IMR-90 (cell line): ENCODE measurements at regions not wholly inside any gene's neighbourhood (a gene's known extent, or its start where the extent isn't known, plus 50 kb on each side); places are given as distances from the start of the nearest gene placed in this dataset.

ENCODE experiments used
- ATAC-seq: fragments of 200-7000 bp; cut with Tn5 transposase; 2 replicates; pipeline ENCODE4 v1.9.1; 2020; ENCODE audit warnings: low read depth, mild to moderate bottlenecking, moderate library complexity
- BruUV-seq: library from RNA; stranded (reverse); fragments of 400-500 nt; replicated peaks from 2 replicates; lab custom pipeline; 2021; lab: Mats Ljungman, UMichigan
- CTCF ChIA-PET: fragments of 300-600 bp; formaldehyde crosslinking; extraction: SDS; loops from one replicate; lab custom pipeline; 2021; ENCODE audit warnings: antibody characterized with exemption; lab: Yijun Ruan, JAX
- POLR2A ChIA-PET: fragments of 300-600 bp; sonication (Branson Sonifier 250); formaldehyde crosslinking; loops from one replicate; lab custom pipeline; 2022; ENCODE audit warnings: antibody characterized with exemption; ENCODE audit not compliant: unreplicated experiment; lab: Charles Lee
- DNase-seq: peaks from one replicate; pipeline ENCODE4 v3.0.0; 2013
- H2AFZ ChIP-seq: replicated peaks from 2 replicates; pipeline ENCODE3; 2013; ENCODE audit warnings: low read length, mild to moderate bottlenecking; ENCODE audit not compliant: poor library complexity
- H2AK5ac ChIP-seq: 2 replicates; pipeline ENCODE4 v1.6.1; 2013; ENCODE audit warnings: low read depth, low read length, inconsistent platforms
- H2AK9ac ChIP-seq: replicated peaks from 2 replicates; pipeline ENCODE3; 2013; ENCODE audit warnings: mild to moderate bottlenecking, low read depth, low read length, moderate library complexity; ENCODE audit not compliant: poor library complexity
- H2BK120ac ChIP-seq: 2 replicates; pipeline ENCODE4 v1.6.1; 2013; ENCODE audit warnings: low read depth, low read length, inconsistent platforms
- H2BK15ac ChIP-seq: 3 replicates; pipeline ENCODE4 v1.6.1; 2013; ENCODE audit warnings: low read depth, low read length, inconsistent platforms
- H2BK20ac ChIP-seq: 2 replicates; pipeline ENCODE4 v1.6.1; 2013; ENCODE audit warnings: low read depth, mild to moderate bottlenecking, inconsistent platforms, low read length, moderate library complexity
- H2BK5ac ChIP-seq: 2 replicates; pipeline ENCODE4 v1.6.1; 2013; ENCODE audit warnings: mild to moderate bottlenecking, low read depth, low read length, inconsistent platforms; ENCODE audit not compliant: poor library complexity, severe bottlenecking
- H3K14ac ChIP-seq: replicated peaks from 2 replicates; pipeline ENCODE4 v1.6.1; 2013; ENCODE audit warnings: low read depth, low read length, inconsistent platforms
- H3K18ac ChIP-seq: 2 replicates; pipeline ENCODE4 v1.6.1; 2013; ENCODE audit warnings: low read depth, low read length, control low read depth
- H3K23ac ChIP-seq: 2 replicates; pipeline ENCODE4 v1.6.1; 2013; ENCODE audit warnings: low read depth, low read length, inconsistent platforms
- H3K27ac ChIP-seq: 2 replicates; pipeline ENCODE4 v1.5.1; 2013; ENCODE audit warnings: mild to moderate bottlenecking, control low read depth, low read length; ENCODE audit not compliant: insufficient read depth
- H3K27me3 ChIP-seq: 2 replicates; pipeline ENCODE4 v1.6.1; 2013; ENCODE audit warnings: low read length; ENCODE audit not compliant: control insufficient read depth, insufficient read depth
- H3K36me3 ChIP-seq: 2 replicates; pipeline ENCODE4 v1.6.1; 2013; ENCODE audit warnings: low read length, mixed read lengths; ENCODE audit not compliant: control insufficient read depth, insufficient read depth
- H3K4ac ChIP-seq: 2 replicates; pipeline ENCODE4 v1.6.1; 2013; ENCODE audit warnings: low read depth, low read length, inconsistent platforms
- H3K4me1 ChIP-seq: 2 replicates; pipeline ENCODE4 v1.6.1; 2013; ENCODE audit warnings: low read length, mixed read lengths; ENCODE audit not compliant: control insufficient read depth, insufficient read depth
- H3K4me2 ChIP-seq: 2 replicates; pipeline ENCODE4 v1.6.1; 2013; ENCODE audit warnings: low read depth, mild to moderate bottlenecking, control low read depth, low read length, moderate library complexity
- H3K4me3 ChIP-seq: 2 replicates; pipeline ENCODE4 v1.5.1; 2013; ENCODE audit warnings: low read depth, mild to moderate bottlenecking, control low read depth, low read length, moderate library complexity; ENCODE audit not compliant: insufficient read depth
- H3K56ac ChIP-seq: 2 replicates; pipeline ENCODE4 v1.6.1; 2013; ENCODE audit warnings: low read length, inconsistent platforms; ENCODE audit not compliant: insufficient read depth; ENCODE audit errors: extremely low read depth
- H3K79me1 ChIP-seq, 2 experiments: 2 replicates each; pipeline ENCODE4 v1.6.1; 2013; ENCODE audit warnings: low read length in 2 of 2, inconsistent platforms in 1 of 2, low read depth in 1 of 2
- H3K9ac ChIP-seq: 2 replicates; pipeline ENCODE4 v1.6.1; 2013; ENCODE audit warnings: low read depth, low read length, control low read depth
- H3K9me1 ChIP-seq: 2 replicates; pipeline ENCODE4 v1.6.1; 2013; ENCODE audit warnings: low read length, inconsistent platforms; ENCODE audit not compliant: insufficient read depth
- H3K9me3 ChIP-seq: 2 replicates; pipeline ENCODE4 v1.6.1; 2013; ENCODE audit warnings: low read length; ENCODE audit not compliant: control insufficient read depth, insufficient read depth
- H4K20me1 ChIP-seq: 2 replicates; pipeline ENCODE4 v1.6.1; 2013; ENCODE audit warnings: low read length, inconsistent platforms; ENCODE audit not compliant: insufficient read depth
- H4K5ac ChIP-seq: 2 replicates; pipeline ENCODE4 v1.6.1; 2013; ENCODE audit warnings: mild to moderate bottlenecking, low read depth, low read length, control low read depth
- H4K8ac ChIP-seq, 2 experiments: 2 replicates each; pipeline ENCODE4 v1.6.1; 2013; ENCODE audit warnings: low read depth in 2 of 2, low read length in 2 of 2, control low read depth in 1 of 2, inconsistent platforms in 1 of 2
- H4K91ac ChIP-seq: 2 replicates; pipeline ENCODE4 v1.6.1; 2013; ENCODE audit warnings: low read depth, low read length, inconsistent platforms; ENCODE audit not compliant: insufficient read depth
- BHLHE40 ChIP-seq: fragments of 150-350 bp; IDR thresholded peaks from 2 replicates; pipeline ENCODE4 v1.6.1; 2016; ENCODE audit warnings: mild to moderate bottlenecking, low read depth, low read length
- FOS ChIP-seq: fragments of 150-350 bp; IDR thresholded peaks from 2 replicates; pipeline ENCODE4 v1.6.1; 2016; ENCODE audit warnings: low read depth, low read length
- MAFK ChIP-seq: IDR thresholded peaks from 2 replicates; pipeline ENCODE4 v1.6.1; 2012; ENCODE audit warnings: low read depth, low read length, improper control_type of control experiment
- MXI1 ChIP-seq: IDR thresholded peaks from 2 replicates; pipeline ENCODE4 v1.6.1; 2012; ENCODE audit warnings: low read depth, mild to moderate bottlenecking, low read length, moderate library complexity, borderline replicate concordance
- NFE2L2 ChIP-seq: fragments of 150-350 bp; IDR thresholded peaks from 2 replicates; pipeline ENCODE4 v1.6.1; 2016; ENCODE audit warnings: low read depth, mild to moderate bottlenecking, low read length
- POLR2A ChIP-seq: IDR thresholded peaks from 2 replicates; pipeline ENCODE4 v1.6.1; 2012; ENCODE audit warnings: mild to moderate bottlenecking, low read depth, low read length
- RAD21 ChIP-seq: IDR thresholded peaks from 2 replicates; pipeline ENCODE4 v1.6.1; 2012; ENCODE audit warnings: low read length, improper control_type of control experiment
- RCOR1 ChIP-seq: IDR thresholded peaks from 2 replicates; pipeline ENCODE4 v1.6.1; 2012; ENCODE audit warnings: mild to moderate bottlenecking, low read length, improper control_type of control experiment; ENCODE audit not compliant: insufficient replicate concordance
- RFX5 ChIP-seq: IDR thresholded peaks from 2 replicates; pipeline ENCODE4 v1.8.0; 2012; ENCODE audit warnings: low read depth, mild to moderate bottlenecking, low read length, moderate library complexity
- SMC3 ChIP-seq: fragments of 150-350 bp; IDR thresholded peaks from 2 replicates; pipeline ENCODE4 v1.6.1; 2016; ENCODE audit warnings: low read depth, mild to moderate bottlenecking, antibody characterized with exemption, low read length, moderate library complexity
- WGBS, 2 experiments: methylation state at CpG; one replicate each; pipeline versions ENCODE4 v1.1.5 to v1.1.7; 2013; ENCODE audit warnings: missing lambda C conversion rate in 2 of 2; ENCODE audit not compliant: insufficient read length in 1 of 2; ENCODE audit errors: extremely low coverage in 2 of 2; 5-methylcytosine and 5-hydroxymethylcytosine counted together
- dilution Hi-C: fragments of 300-500 bp; cut with HindIII; formaldehyde crosslinking; loops from one replicate; pipeline ENCODE4 v1.14.3; 2018; ENCODE audit warnings: low sequenced_read_pairs; ENCODE audit not compliant: unreplicated experiment
- in situ Hi-C: fragments of 300-500 bp; cut with MboI; formaldehyde crosslinking; loops from 3 replicates; pipeline ENCODE4 v1.14.3; 2019; ENCODE audit warnings: low sequenced_read_pairs, inconsistent platforms, mixed read lengths
- intact Hi-C: fragments of 100-400 bp; cut with micrococcal nuclease; formaldehyde crosslinking; loops from 2 replicates; pipeline ENCODE4 v1.10.0; 2022
- TF ChIP-seq, protein P1 (sequence below): fragments of 150-350 bp; IDR thresholded peaks from 2 replicates; pipeline ENCODE4 v1.6.1; 2017; ENCODE audit warnings: mild to moderate bottlenecking, antibody characterized with exemption, low read length, low read depth
- TF ChIP-seq, protein P2 (sequence below): fragments of 150-350 bp; IDR thresholded peaks from 2 replicates; pipeline ENCODE4 v1.6.1; 2016; ENCODE audit warnings: low read depth, mild to moderate bottlenecking, low read length, moderate library complexity, borderline replicate concordance

DNA sequence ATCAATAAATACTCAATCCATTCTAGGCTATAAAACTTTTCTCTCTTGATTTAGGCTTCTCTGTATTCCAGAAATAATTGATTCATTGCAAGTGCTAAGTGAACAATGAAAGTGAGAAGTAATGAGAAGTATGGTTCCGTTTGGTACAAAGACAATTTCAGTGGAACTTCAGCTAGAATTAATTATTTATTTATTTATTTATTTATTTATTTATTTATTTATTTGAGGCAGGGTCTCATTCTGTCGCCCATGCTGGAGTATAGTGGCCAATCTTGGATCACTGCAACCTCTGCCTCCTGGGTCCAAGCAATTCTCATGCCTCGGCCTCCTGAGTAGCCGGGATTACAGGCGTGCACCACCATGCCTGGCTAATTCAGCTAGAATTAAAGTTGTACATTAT is 262.1 kb downstream of the B3GLCT start:
- no peak overlapping the region for H3K23ac ChIP-seq
- H4K5ac ChIP-seq: no peak overlapping the region
- H2BK120ac ChIP-seq: no peak overlapping the region
- no peaks in the 10 kb centered on the region for H3K9me3 ChIP-seq
- no peak overlapping the region for H2AFZ ChIP-seq
- POLR2A ChIA-PET: no interaction called here
- no peak overlapping the region for H3K18ac ChIP-seq
- no peak overlapping the region for H3K14ac ChIP-seq
- no peak overlapping the region for H4K91ac ChIP-seq
- H2BK5ac ChIP-seq: no peak overlapping the region
- H3K9ac ChIP-seq: no peak overlapping the region
- no peaks in the 10 kb centered on the region for H3K4me1 ChIP-seq
- no CpG with 5 or more reads among the region's 5 CpGs for WGBS, 2 experiments
- H4K20me1 ChIP-seq: no peaks in the 10 kb centered on the region
- no peak overlapping the region for H3K4ac ChIP-seq
- H3K27ac ChIP-seq: no peak overlapping the region
- no peak overlapping the region for H4K8ac ChIP-seq
- H3K27me3 ChIP-seq: 0 out of 2 replicates have a peak, but pooled peaks cover 1% of the 10 kb centered on the region
- no peaks in the 10 kb centered on the region for H3K79me1 ChIP-seq
- H2BK20ac ChIP-seq: no peak overlapping the region
- H3K36me3 ChIP-seq: no peaks in the 10 kb centered on the region
- in situ Hi-C loops (no loop called here), intact Hi-C loops (no loop called here), dilution Hi-C loops (no loop called here)
- no peak overlapping the region for H3K4me2 ChIP-seq
- TF ChIP-seq, protein P1, sequence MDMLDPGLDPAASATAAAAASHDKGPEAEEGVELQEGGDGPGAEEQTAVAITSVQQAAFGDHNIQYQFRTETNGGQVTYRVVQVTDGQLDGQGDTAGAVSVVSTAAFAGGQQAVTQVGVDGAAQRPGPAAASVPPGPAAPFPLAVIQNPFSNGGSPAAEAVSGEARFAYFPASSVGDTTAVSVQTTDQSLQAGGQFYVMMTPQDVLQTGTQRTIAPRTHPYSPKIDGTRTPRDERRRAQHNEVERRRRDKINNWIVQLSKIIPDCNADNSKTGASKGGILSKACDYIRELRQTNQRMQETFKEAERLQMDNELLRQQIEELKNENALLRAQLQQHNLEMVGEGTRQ: no peak
- TF ChIP-seq RCOR1 (no peak), BHLHE40 (no peak), MAFK (no peak), POLR2A (no peak), RAD21 (no peak), NFE2L2 (no peak), FOS (no peak), MXI1 (no peak), RFX5 (no peak), SMC3 (no peak)
- TF ChIP-seq, protein P2, sequence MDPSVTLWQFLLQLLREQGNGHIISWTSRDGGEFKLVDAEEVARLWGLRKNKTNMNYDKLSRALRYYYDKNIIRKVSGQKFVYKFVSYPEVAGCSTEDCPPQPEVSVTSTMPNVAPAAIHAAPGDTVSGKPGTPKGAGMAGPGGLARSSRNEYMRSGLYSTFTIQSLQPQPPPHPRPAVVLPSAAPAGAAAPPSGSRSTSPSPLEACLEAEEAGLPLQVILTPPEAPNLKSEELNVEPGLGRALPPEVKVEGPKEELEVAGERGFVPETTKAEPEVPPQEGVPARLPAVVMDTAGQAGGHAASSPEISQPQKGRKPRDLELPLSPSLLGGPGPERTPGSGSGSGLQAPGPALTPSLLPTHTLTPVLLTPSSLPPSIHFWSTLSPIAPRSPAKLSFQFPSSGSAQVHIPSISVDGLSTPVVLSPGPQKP: no peak
- BruUV-seq: no TSS peak
- H3K56ac ChIP-seq: no peak overlapping the region
- no peak overlapping the region for H2BK15ac ChIP-seq
- H2AK9ac ChIP-seq: no peak overlapping the region
- ATAC-seq: no peak
- no peaks in the 10 kb centered on the region for H3K9me1 ChIP-seq
- H3K4me3 ChIP-seq: no peak overlapping the region
- DNase-seq: no peak
- CTCF ChIA-PET: no interaction called here
- no peak overlapping the region for H2AK5ac ChIP-seq
